GM08714 (cell line): ENCODE measurements at regions not wholly inside any gene's neighbourhood (a gene's known extent, or its start where the extent isn't known, plus 50 kb on each side); places are given as distances from the start of the nearest gene placed in this dataset.
"Not testable (repeated sequence)": the region's sequence is repeated elsewhere in the genome, so short reads cannot be mapped to it uniquely, and the experiment has no call there.

Experiments
- H3K4me3 ChIP-seq: fragments of 200-500 bp; sonication (Bioruptor generic); 2 replicates; pipeline ENCODE4 v1.5.1; 2014; ENCODE audit warnings: mild to moderate bottlenecking, low read length, inconsistent platforms
- ZNF274 ChIP-seq: IDR thresholded peaks from 2 replicates; pipeline ENCODE4 v1.6.1; 2012; ENCODE audit warnings: mild to moderate bottlenecking, low read depth, low read length

DNA sequence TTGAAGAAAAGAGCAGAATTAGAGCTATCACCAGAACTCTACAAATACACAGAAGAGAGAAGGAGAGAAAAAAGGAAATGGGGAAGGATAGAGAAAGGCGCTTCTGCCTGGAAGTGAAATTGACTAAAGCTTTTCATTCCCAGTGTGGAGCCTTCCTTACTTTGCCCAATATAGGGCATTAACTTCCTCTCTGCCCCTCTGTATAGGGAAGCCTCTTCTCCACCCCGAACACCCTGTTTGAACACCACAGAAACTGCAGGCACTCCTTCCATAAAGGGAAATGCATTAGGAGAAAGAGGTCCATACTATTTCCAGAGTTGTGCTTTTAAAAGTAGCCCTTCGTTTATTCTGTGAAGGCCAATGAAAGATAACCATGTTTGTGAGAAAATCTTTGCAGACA is 248.5 kb downstream of the RAP2B start:
- H3K4me3 ChIP-seq = no peak overlapping the region
- TF ChIP-seq ZNF274 = no peak

GRCh38 chr3:153414982-153415381 is 253.0 kb downstream of the RAP2B start:
- no peak overlapping the region for H3K4me3 ChIP-seq
- TF ChIP-seq ZNF274 = no peak

- TF ChIP-seq ZNF274 = no peak
- H3K4me3 ChIP-seq = no peak overlapping the region
Observed at GRCh38 chr3:153422314-153422713, 260.3 kb downstream of the RAP2B start.

DNA sequence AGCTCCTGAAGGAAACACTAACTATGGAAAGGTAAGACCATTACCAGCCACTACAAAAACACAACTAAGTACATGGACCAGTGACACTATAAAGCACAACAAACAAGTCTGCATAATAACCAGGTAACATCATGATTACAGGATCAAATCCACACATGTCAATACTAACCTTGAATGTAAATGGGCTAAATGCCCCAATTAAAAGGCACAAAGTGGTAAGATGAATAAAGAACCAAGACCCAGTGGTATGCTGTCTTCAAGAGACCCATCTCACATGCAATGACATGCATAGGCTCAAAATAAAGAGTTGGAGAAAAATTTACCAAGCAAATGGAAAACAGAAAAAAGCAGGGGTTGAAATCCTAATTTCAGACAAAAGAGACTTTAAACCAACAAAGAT is 261.8 kb downstream of the RAP2B start:
- not testable (repeated sequence) for H3K4me3 ChIP-seq

- H3K4me3 ChIP-seq = no peak overlapping the region
- TF ChIP-seq ZNF274 = no peak
Observed at GRCh38 chr3:153426344-153426743, 264.3 kb downstream of the RAP2B start.

GRCh38 chr3:153426803-153427202 is 264.8 kb downstream of the RAP2B start:
- no peak overlapping the region for H3K4me3 ChIP-seq
- TF ChIP-seq ZNF274 = no peak

- H3K4me3 ChIP-seq = no peak overlapping the region
- no peak for TF ChIP-seq ZNF274
Observed at GRCh38 chr3:153429821-153430220, 267.8 kb downstream of the RAP2B start.

DNA sequence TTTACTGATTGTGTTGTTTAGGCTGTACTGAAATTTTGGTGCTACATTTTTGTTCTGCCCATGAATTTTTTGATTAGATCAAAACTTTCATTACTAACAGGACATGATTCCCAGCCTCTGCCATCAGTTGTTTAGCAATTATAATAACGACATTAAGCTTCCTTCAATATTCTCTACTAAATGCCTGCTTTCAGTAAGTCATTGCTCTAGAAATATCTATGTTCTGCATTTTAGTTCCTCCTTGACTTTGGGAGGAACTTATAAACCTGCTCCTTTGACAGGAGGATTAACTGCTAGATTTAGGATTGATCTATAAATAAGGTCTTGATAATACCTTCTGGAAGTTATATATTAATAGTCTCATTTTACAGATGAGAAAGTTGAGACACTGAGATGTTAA is 269.1 kb downstream of the RAP2B start:
- TF ChIP-seq ZNF274 = no peak
- no peak overlapping the region for H3K4me3 ChIP-seq

DNA sequence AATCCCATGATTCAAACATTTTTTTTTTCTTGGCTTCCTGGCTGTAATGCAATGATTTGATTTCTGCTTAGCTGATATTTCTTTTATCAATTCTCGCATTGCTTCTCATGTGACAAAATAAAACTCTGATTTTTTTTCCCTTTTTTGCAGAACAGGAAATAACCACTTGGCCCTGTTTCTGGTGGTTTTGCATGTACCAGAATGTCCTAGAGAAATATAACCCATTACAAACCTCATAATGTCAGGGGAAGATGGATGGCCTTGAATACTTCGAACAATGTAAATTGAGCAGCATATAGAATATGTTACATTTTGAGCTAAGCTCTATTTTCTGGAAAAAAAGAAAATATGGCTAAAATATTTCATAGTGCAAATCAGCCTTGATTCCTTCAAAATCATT is 275.6 kb downstream of the RAP2B start:
- no peak for TF ChIP-seq ZNF274
- H3K4me3 ChIP-seq = no peak overlapping the region

- no peak for TF ChIP-seq ZNF274
- no peak overlapping the region for H3K4me3 ChIP-seq
Observed at GRCh38 chr3:153438271-153438670, 276.2 kb downstream of the RAP2B start.

- TF ChIP-seq ZNF274 = no peak
- no peak overlapping the region for H3K4me3 ChIP-seq
Observed at GRCh38 chr3:153439780-153440179, 277.8 kb downstream of the RAP2B start.

- no peak for TF ChIP-seq ZNF274
Observed at GRCh38 chr3:153440311-153440710, 278.3 kb downstream of the RAP2B start.

GRCh38 chr3:153442386-153442785 is 280.4 kb downstream of the RAP2B start:
- TF ChIP-seq ZNF274 = no peak
- no peak overlapping the region for H3K4me3 ChIP-seq

More at GRCh38 chr3:153440311-153440710, 278.3 kb downstream of the RAP2B start:
- H3K4me3 ChIP-seq = no peak overlapping the region

GRCh38 chr3:153442799-153443487 is 280.9 kb downstream of the RAP2B start:
- no peak overlapping the region for H3K4me3 ChIP-seq
- TF ChIP-seq ZNF274 = no peak

DNA sequence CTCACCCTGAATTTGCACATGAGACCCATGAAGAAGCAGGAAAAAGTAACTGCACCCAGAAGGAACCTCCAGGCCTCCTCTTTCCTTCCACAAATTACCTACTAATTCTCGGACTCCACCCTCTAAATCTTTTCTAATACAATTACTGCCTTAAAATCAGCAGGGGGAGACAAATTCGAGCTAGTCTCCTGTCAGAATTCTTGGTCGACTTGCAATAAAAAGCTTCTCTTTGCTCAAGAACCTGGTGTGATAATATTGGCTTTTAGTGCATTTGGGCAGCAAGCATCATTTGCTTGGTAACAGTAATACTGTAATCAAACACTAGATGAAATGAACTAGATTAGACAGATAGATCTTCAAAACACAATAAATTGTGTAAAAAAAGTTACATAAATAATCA is 281.9 kb downstream of the RAP2B start:
- no peak overlapping the region for H3K4me3 ChIP-seq
- no peak for TF ChIP-seq ZNF274

GRCh38 chr3:153445817-153446216 is 283.8 kb downstream of the RAP2B start:
- no peak overlapping the region for H3K4me3 ChIP-seq
- TF ChIP-seq ZNF274 = no peak
